ENCODE measurements at regions not wholly inside any gene's neighbourhood (a gene's known extent, or its start where the extent isn't known, plus 50 kb on each side); places are given as distances from the start of the nearest gene placed in this dataset.

DNA sequence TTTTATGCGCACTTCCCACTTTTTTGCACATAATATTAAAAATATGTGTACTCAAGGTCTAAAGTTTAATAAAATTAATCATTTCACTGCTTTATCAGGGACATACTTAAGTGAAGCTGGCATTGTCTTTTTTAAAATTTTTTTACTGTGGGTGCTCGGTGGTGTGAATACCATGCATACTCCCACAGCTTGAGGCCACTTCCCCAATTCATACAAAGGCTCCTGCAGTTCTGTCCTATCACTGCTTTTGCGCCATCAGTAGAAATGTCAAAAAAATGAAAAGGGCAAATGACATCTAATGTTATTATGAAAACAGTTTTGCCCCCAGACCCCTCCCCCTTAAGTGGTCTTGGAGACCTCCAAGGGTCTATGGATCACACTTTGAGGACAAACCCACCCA, 464.1 kb upstream of the ARID1B start:
- Histone ChIP-seq H3K9ac (ENCODE audit: low read length) (no peak overlapping the region), H3K79me2 (replicated peaks; ENCODE audit: insufficient read depth, low read length) (no peaks in the 10 kb centered on the region), H3F3A (ENCODE audit: insufficient read depth, low read length, poor library complexity, severe bottlenecking) (no peaks in the 10 kb centered on the region), H3K9me3 (ENCODE audit: low read length) (no peaks in the 10 kb centered on the region), H3K4me2 (ENCODE audit: low read length) (no peak overlapping the region), H3K27ac (ENCODE audit: low read length) (no peak overlapping the region), H4K20me1 (ENCODE audit: insufficient read depth) (no peaks in the 10 kb centered on the region), H3K27me3 (ENCODE audit: insufficient read depth, low read depth, low read length) (no peaks in the 10 kb centered on the region), H2AFZ (ENCODE audit: low read depth, low read length) (no peak overlapping the region), H3K36me3 (ENCODE audit: insufficient read depth, low read length) (no peaks in the 10 kb centered on the region), H3K4me3 (ENCODE audit: low read length) (no peak overlapping the region), H3K9me2 (ENCODE audit: insufficient read depth, low read length) (no peaks in the 10 kb centered on the region)
- TF ChIP-seq TAF1 (IDR thresholded peaks at IDR 0.05; ENCODE audit: low read depth) (no peak), SMC3 (conservative IDR thresholded peaks at IDR 0.05; ENCODE audit: poor library complexity) (no peak), POLR2AphosphoS5 (IDR thresholded peaks at IDR 0.05) (no peak), CTCF (IDR thresholded peaks at IDR 0.05; ENCODE audit: poor library complexity, severe bottlenecking) (no peak)

DNA sequence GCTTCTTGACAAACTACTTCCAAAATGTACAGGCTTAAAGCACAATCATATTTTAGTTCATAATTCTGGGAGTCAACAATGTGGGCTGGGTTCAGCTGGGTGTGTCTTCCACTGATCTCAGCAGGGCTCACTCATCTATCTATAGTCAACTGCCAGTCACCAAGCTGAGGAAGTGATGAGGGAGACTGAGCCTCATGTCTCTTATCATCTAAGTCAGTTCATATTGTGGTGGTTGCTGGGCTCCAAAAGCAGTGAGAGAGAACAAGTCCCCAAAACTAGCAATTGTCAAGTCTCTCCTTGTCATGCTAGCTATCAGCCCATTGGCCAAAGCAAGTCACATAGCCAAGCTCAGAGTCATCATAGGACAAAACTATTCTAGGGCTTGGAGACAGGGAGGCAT, 465.9 kb upstream of the ARID1B start:
- H4K20me1 ChIP-seq (ENCODE audit: insufficient read depth), result no peaks in the 10 kb centered on the region
- H3K36me3 ChIP-seq (ENCODE audit: insufficient read depth, low read length), result no peaks in the 10 kb centered on the region
- H3K9me2 ChIP-seq (ENCODE audit: insufficient read depth, low read length), result no peaks in the 10 kb centered on the region
- H3K4me3 ChIP-seq (ENCODE audit: low read length), result no peak overlapping the region
- H3F3A ChIP-seq (ENCODE audit: insufficient read depth, low read length, poor library complexity, severe bottlenecking), result no peaks in the 10 kb centered on the region
- TF ChIP-seq MXI1 (conservative IDR thresholded peaks at IDR 0.05; ENCODE audit: poor library complexity, severe bottlenecking) (no peak), RAD21 (conservative IDR thresholded peaks at IDR 0.05) (no peak), SMC3 (conservative IDR thresholded peaks at IDR 0.05; ENCODE audit: poor library complexity) (no peak), EZH2 (IDR thresholded peaks at IDR 0.05; ENCODE audit: borderline replicate concordance, insufficient read depth, low read length, poor library complexity, severe bottlenecking) (no peak), EP300 (conservative IDR thresholded peaks at IDR 0.05; ENCODE audit: poor library complexity, severe bottlenecking) (no peak), CTCF (IDR thresholded peaks at IDR 0.05; ENCODE audit: poor library complexity, severe bottlenecking) (no peak)
- TF ChIP-seq, protein P1, sequence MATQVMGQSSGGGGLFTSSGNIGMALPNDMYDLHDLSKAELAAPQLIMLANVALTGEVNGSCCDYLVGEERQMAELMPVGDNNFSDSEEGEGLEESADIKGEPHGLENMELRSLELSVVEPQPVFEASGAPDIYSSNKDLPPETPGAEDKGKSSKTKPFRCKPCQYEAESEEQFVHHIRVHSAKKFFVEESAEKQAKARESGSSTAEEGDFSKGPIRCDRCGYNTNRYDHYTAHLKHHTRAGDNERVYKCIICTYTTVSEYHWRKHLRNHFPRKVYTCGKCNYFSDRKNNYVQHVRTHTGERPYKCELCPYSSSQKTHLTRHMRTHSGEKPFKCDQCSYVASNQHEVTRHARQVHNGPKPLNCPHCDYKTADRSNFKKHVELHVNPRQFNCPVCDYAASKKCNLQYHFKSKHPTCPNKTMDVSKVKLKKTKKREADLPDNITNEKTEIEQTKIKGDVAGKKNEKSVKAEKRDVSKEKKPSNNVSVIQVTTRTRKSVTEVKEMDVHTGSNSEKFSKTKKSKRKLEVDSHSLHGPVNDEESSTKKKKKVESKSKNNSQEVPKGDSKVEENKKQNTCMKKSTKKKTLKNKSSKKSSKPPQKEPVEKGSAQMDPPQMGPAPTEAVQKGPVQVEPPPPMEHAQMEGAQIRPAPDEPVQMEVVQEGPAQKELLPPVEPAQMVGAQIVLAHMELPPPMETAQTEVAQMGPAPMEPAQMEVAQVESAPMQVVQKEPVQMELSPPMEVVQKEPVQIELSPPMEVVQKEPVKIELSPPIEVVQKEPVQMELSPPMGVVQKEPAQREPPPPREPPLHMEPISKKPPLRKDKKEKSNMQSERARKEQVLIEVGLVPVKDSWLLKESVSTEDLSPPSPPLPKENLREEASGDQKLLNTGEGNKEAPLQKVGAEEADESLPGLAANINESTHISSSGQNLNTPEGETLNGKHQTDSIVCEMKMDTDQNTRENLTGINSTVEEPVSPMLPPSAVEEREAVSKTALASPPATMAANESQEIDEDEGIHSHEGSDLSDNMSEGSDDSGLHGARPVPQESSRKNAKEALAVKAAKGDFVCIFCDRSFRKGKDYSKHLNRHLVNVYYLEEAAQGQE (IDR thresholded peaks at IDR 0.05; ENCODE audit: borderline replicate concordance), result no peak
- no peak overlapping the region for H3K27ac ChIP-seq (ENCODE audit: low read length)
- H3K9ac ChIP-seq (ENCODE audit: low read length), result no peak overlapping the region
- H2AFZ ChIP-seq (ENCODE audit: low read depth, low read length), result no peak overlapping the region
- H3K27me3 ChIP-seq (ENCODE audit: insufficient read depth, low read depth, low read length), result no peaks in the 10 kb centered on the region
- H3K9me3 ChIP-seq (ENCODE audit: low read length), result no peaks in the 10 kb centered on the region
- no peaks in the 10 kb centered on the region for H3K79me2 ChIP-seq (replicated peaks; ENCODE audit: insufficient read depth, low read length)
- no peak overlapping the region for H3K4me2 ChIP-seq (ENCODE audit: low read length)

Data from neural cell (in vitro differentiated cells).